H9 (cell line): ENCODE measurements at regions not wholly inside any gene's neighbourhood (a gene's known extent, or its start where the extent isn't known, plus 50 kb on each side); places are given as distances from the start of the nearest gene placed in this dataset.

Source experiments
- DNase-seq: peaks from one replicate; pipeline ENCODE4 v3.0.0-alpha.2; 2017
- H2AFZ ChIP-seq: one replicate; pipeline ENCODE4 v1.6.1; 2013; ENCODE audit warnings: mild to moderate bottlenecking, low read length, control low read depth, moderate library complexity
- H2AK5ac ChIP-seq: 2 replicates; pipeline ENCODE4 v1.6.1; 2013; ENCODE audit warnings: low read length, control low read depth, mixed read lengths; ENCODE audit not compliant: insufficient read length
- H2BK120ac ChIP-seq: one replicate; pipeline ENCODE4 v1.6.1; 2013; ENCODE audit warnings: low read depth, mild to moderate bottlenecking, low read length, control low read depth, inconsistent platforms; ENCODE audit not compliant: poor library complexity, severe bottlenecking
- H2BK12ac ChIP-seq: 2 replicates; pipeline ENCODE4 v1.6.1; 2013; ENCODE audit warnings: low read length, control low read depth, mixed read lengths, low read depth; ENCODE audit not compliant: insufficient read length
- H2BK15ac ChIP-seq: 2 replicates; pipeline ENCODE4 v1.6.1; 2013; ENCODE audit warnings: low read depth, low read length, control low read depth
- H2BK20ac ChIP-seq: one replicate; pipeline ENCODE4 v1.6.1; 2013; ENCODE audit warnings: low read depth, mild to moderate bottlenecking, low read length, control low read depth, inconsistent platforms; ENCODE audit not compliant: poor library complexity, severe bottlenecking
- H2BK5ac ChIP-seq: 2 replicates; pipeline ENCODE4 v1.6.1; 2013; ENCODE audit warnings: low read length, control low read depth, mixed read lengths; ENCODE audit not compliant: insufficient read length
- H3K14ac ChIP-seq: 2 replicates; pipeline ENCODE4 v1.6.1; 2013; ENCODE audit warnings: low read length, control low read depth; ENCODE audit not compliant: insufficient read depth
- H3K18ac ChIP-seq: 2 replicates; pipeline ENCODE4 v1.6.1; 2013; ENCODE audit warnings: low read depth, mild to moderate bottlenecking, mixed read lengths, low read length, control low read depth; ENCODE audit not compliant: insufficient read length
- H3K23ac ChIP-seq: 2 replicates; pipeline ENCODE4 v1.6.1; 2013; ENCODE audit warnings: low read length, control low read depth, mixed read lengths, low read depth; ENCODE audit not compliant: insufficient read length
- H3K23me2 ChIP-seq: 2 replicates; pipeline ENCODE4 v1.6.1; 2013; ENCODE audit warnings: low read depth, mild to moderate bottlenecking, mixed read lengths, low read length, control low read depth; ENCODE audit not compliant: insufficient read length, poor library complexity, severe bottlenecking
- H3K27ac ChIP-seq: 2 replicates; pipeline ENCODE4 v1.5.1; 2013; ENCODE audit warnings: low read length, control low read depth, mixed read lengths, low read depth; ENCODE audit not compliant: insufficient read length
- H3K27me3 ChIP-seq: 2 replicates; pipeline ENCODE4 v1.6.1; 2013; ENCODE audit warnings: low read length, control low read depth, inconsistent platforms; ENCODE audit not compliant: insufficient read depth
- H3K4ac ChIP-seq: 2 replicates; pipeline ENCODE4 v1.6.1; 2013; ENCODE audit warnings: low read depth, mild to moderate bottlenecking, control low read depth, inconsistent platforms, low read length, moderate library complexity
- H3K4me1 ChIP-seq: 2 replicates; pipeline ENCODE4 v1.6.1; 2013; ENCODE audit warnings: low read length, control low read depth, inconsistent platforms; ENCODE audit not compliant: insufficient read depth
- H3K4me2 ChIP-seq: 2 replicates; pipeline ENCODE4 v1.6.1; 2013; ENCODE audit warnings: low read length, control low read depth, mixed read lengths; ENCODE audit not compliant: insufficient read length, insufficient read depth
- H3K56ac ChIP-seq: 2 replicates; pipeline ENCODE4 v1.6.1; 2013; ENCODE audit warnings: low read depth, mild to moderate bottlenecking, mixed read lengths, low read length, control low read depth; ENCODE audit not compliant: insufficient read length
- H3K79me1 ChIP-seq: 2 replicates; pipeline ENCODE4 v1.6.1; 2013; ENCODE audit warnings: low read depth, mild to moderate bottlenecking, moderate library complexity, low read length, control low read depth, inconsistent platforms; ENCODE audit not compliant: insufficient read depth, poor library complexity, severe bottlenecking
- H3K79me2 ChIP-seq: 2 replicates; pipeline ENCODE4 v1.6.1; 2013; ENCODE audit warnings: low read length, control low read depth, inconsistent platforms; ENCODE audit not compliant: insufficient read depth
- H3K9ac ChIP-seq: 2 replicates; pipeline ENCODE4 v1.6.1; 2013; ENCODE audit warnings: low read length, control low read depth, mixed read lengths; ENCODE audit not compliant: insufficient read length; ENCODE audit errors: extremely low read depth
- H3K9me3 ChIP-seq: one replicate; pipeline ENCODE4 v1.6.1; 2013; ENCODE audit warnings: low read depth, low read length, inconsistent platforms; ENCODE audit not compliant: control insufficient read depth
- H3T11ph ChIP-seq: one replicate; pipeline ENCODE4 v1.6.1; 2013; ENCODE audit warnings: mild to moderate bottlenecking, low read length, control low read depth, inconsistent platforms
- H4K20me1 ChIP-seq: one replicate; pipeline ENCODE4 v1.6.1; 2013; ENCODE audit not compliant: control insufficient read depth, insufficient read length, insufficient read depth
- H4K5ac ChIP-seq: 2 replicates; pipeline ENCODE4 v1.6.1; 2013; ENCODE audit warnings: low read depth, mild to moderate bottlenecking, mixed read lengths, low read length, control low read depth; ENCODE audit not compliant: insufficient read length
- H4K8ac ChIP-seq: replicated peaks from 2 replicates; pipeline ENCODE4 v1.6.1; 2013; ENCODE audit warnings: low read length, control low read depth, mixed read lengths, low read depth; ENCODE audit not compliant: insufficient read length
- H4K91ac ChIP-seq: 2 replicates; pipeline ENCODE4 v1.6.1; 2013; ENCODE audit warnings: low read depth, mild to moderate bottlenecking, moderate library complexity, mixed read lengths, low read length, control low read depth; ENCODE audit not compliant: insufficient read length
- H3K27ac Mint-ChIP-seq, 3 experiments: 2 replicates in 2 of 3; 3 replicates in 1 of 3; pipeline ENCODE4 v1.8.0; 2020 to 2021; ENCODE audit warnings: mixed read lengths in 3 of 3, mild to moderate bottlenecking in 1 of 3, moderate library complexity in 1 of 3
- H3K27me3 Mint-ChIP-seq: 2 replicates; pipeline ENCODE4 v1.8.0; 2021; ENCODE audit warnings: low read depth, mild to moderate bottlenecking, moderate library complexity, mixed read lengths
- H3K36me3 Mint-ChIP-seq, 3 experiments: 2 replicates in 2 of 3; 3 replicates in 1 of 3; pipeline ENCODE4 v1.8.0; 2020 to 2021; ENCODE audit warnings: low read depth in 3 of 3, mixed read lengths in 3 of 3; ENCODE audit not compliant: insufficient read depth in 1 of 3
- H3K4me1 Mint-ChIP-seq, 2 experiments: 2 replicates each; pipeline ENCODE4 v1.8.0; 2020; ENCODE audit warnings: mixed read lengths in 2 of 2
- H3K4me3 Mint-ChIP-seq, 2 experiments: 2 replicates in 1 of 2; 3 replicates in 1 of 2; pipeline ENCODE4 v1.8.0; 2020 to 2021; ENCODE audit warnings: mild to moderate bottlenecking in 2 of 2, mixed read lengths in 2 of 2, moderate library complexity in 1 of 2
- H3K9me3 Mint-ChIP-seq, 2 experiments: 2 replicates in 1 of 2; 3 replicates in 1 of 2; pipeline ENCODE4 v1.8.0; 2020; ENCODE audit warnings: mild to moderate bottlenecking in 2 of 2, mixed read lengths in 2 of 2, moderate library complexity in 1 of 2
- CTCF ChIP-seq: fragments of 200-600 bp; sonication (generic); conservative IDR thresholded peaks from 3 replicates; pipeline ENCODE4 v1.8.0; 2021; ENCODE audit warnings: antibody characterized with exemption, mild to moderate bottlenecking
- WGBS: extraction: QIAGEN DNeasy Blood & Tissue Kit; methylation state at CpG from one replicate; pipeline ENCODE4 v1.1.7; 2013; ENCODE audit warnings: missing lambda C conversion rate, low lambda C conversion rate, mixed read lengths; ENCODE audit not compliant: insufficient read length; ENCODE audit errors: extremely low coverage; 5-methylcytosine and 5-hydroxymethylcytosine counted together

GRCh38 chr3:25009665-25010064, 418.4 kb upstream of the RARB start:
- H3K9ac ChIP-seq: no peak overlapping the region
- no peak overlapping the region for H3K18ac ChIP-seq
- H4K8ac ChIP-seq: no peak overlapping the region
- no peaks in the 10 kb centered on the region for H4K20me1 ChIP-seq
- no peaks in the 10 kb centered on the region for H3K79me1 ChIP-seq
- Mint-ChIP-seq H3K27me3 (no peaks in the 10 kb centered on the region), H3K36me3 (no peaks in the 10 kb centered on the region), H3K4me1 (peaks cover 6 to 11% of the 10 kb centered on the region in 2 experiments; a peak in 3 of 4 replicates), H3K27ac (no peak overlapping the region), H3K9me3 (no peaks in the 10 kb centered on the region), H3K4me3 (no peak overlapping the region)
- no peak overlapping the region for H3K4me2 ChIP-seq
- no peak overlapping the region for H2BK12ac ChIP-seq
- H3K14ac ChIP-seq: no peak overlapping the region
- no peak overlapping the region for H3K4ac ChIP-seq
- no peak overlapping the region for H3K56ac ChIP-seq
- no peak overlapping the region for H2AK5ac ChIP-seq
- no peak overlapping the region for H2BK120ac ChIP-seq
- H2BK20ac ChIP-seq: peak overlapping the region; percentile 3
- H3K23ac ChIP-seq: no peak overlapping the region
- TF ChIP-seq CTCF: no peak
- H3K27me3 ChIP-seq: no peaks in the 10 kb centered on the region
- H4K91ac ChIP-seq: no peak overlapping the region
- DNase-seq: no peak
- no CpG with 5 or more reads among the region's 2 CpGs for WGBS
- H3K79me2 ChIP-seq: no peaks in the 10 kb centered on the region
- H3K23me2 ChIP-seq: no peaks in the 10 kb centered on the region
- H3K27ac ChIP-seq: no peak overlapping the region
- H3T11ph ChIP-seq: no peak overlapping the region
- H3K4me1 ChIP-seq: peaks cover 3% of the 10 kb centered on the region; the same call in 1 of the 2 replicates
- no peak overlapping the region for H4K5ac ChIP-seq
- H2BK15ac ChIP-seq: no peak overlapping the region
- H3K9me3 ChIP-seq: no peaks in the 10 kb centered on the region
- H2BK5ac ChIP-seq: no peak overlapping the region
- no peak overlapping the region for H2AFZ ChIP-seq
